ENCODE measurements at regions not wholly inside any gene's neighbourhood (a gene's known extent, or its start where the extent isn't known, plus 50 kb on each side); places are given as distances from the start of the nearest gene placed in this dataset.

- no peak for DNase-seq (ENCODE audit: low read depth)
- no peak overlapping the region for H3K4me3 ChIP-seq (ENCODE audit: low read depth, low read length)
- TF ChIP-seq CTCF (IDR thresholded peaks at IDR 0.05; ENCODE audit: low read depth, low read length, missing control alignments) = no peak
Observed at GRCh38 chr2:236705295-236706105, 135.9 kb downstream of the ACKR3 start.

GRCh38 chr2:236706288-236706687 is 136.7 kb downstream of the ACKR3 start:
- TF ChIP-seq CTCF (IDR thresholded peaks at IDR 0.05; ENCODE audit: low read depth, low read length, missing control alignments) = no peak
- H3K4me3 ChIP-seq (ENCODE audit: low read depth, low read length) = no peak overlapping the region
- DNase-seq (ENCODE audit: low read depth) = no peak

GRCh38 chr2:236706803-236707202 is 137.2 kb downstream of the ACKR3 start:
- H3K4me3 ChIP-seq (ENCODE audit: low read depth, low read length) = no peak overlapping the region
- no peak for TF ChIP-seq CTCF (IDR thresholded peaks at IDR 0.05; ENCODE audit: low read depth, low read length, missing control alignments)
- DNase-seq (ENCODE audit: low read depth) = no peak

GRCh38 chr2:236711440-236711839 is 141.8 kb downstream of the ACKR3 start:
- H3K4me3 ChIP-seq (ENCODE audit: low read depth, low read length) = no peak overlapping the region
- DNase-seq (ENCODE audit: low read depth) = no peak
- no peak for TF ChIP-seq CTCF (IDR thresholded peaks at IDR 0.05; ENCODE audit: low read depth, low read length, missing control alignments)

- no peak for TF ChIP-seq CTCF (IDR thresholded peaks at IDR 0.05; ENCODE audit: low read depth, low read length, missing control alignments)
- DNase-seq (ENCODE audit: low read depth) = no peak
- H3K4me3 ChIP-seq (ENCODE audit: low read depth, low read length) = no peak overlapping the region
Observed at GRCh38 chr2:236712304-236712703, 142.7 kb downstream of the ACKR3 start.

- TF ChIP-seq CTCF (IDR thresholded peaks at IDR 0.05; ENCODE audit: low read depth, low read length, missing control alignments) = no peak
- H3K4me3 ChIP-seq (ENCODE audit: low read depth, low read length) = no peak overlapping the region
Observed at GRCh38 chr2:236712961-236713673, 143.5 kb downstream of the ACKR3 start.

More at GRCh38 chr2:236712961-236713673, 143.5 kb downstream of the ACKR3 start:
- no peak for DNase-seq (ENCODE audit: low read depth)

Data from GM12864 (cell line).